ENCODE measurements at regions not wholly inside any gene's neighbourhood (a gene's known extent, or its start where the extent isn't known, plus 50 kb on each side); places are given as distances from the start of the nearest gene placed in this dataset.

- peaks cover 12% of the 10 kb centered on the region for H3K36me3 Mint-ChIP-seq (ENCODE audit: unreplicated experiment)
- H3K27me3 Mint-ChIP-seq (ENCODE audit: unreplicated experiment), result no peaks in the 10 kb centered on the region
- no peak for DNase-seq (ENCODE audit: extremely low spot score, unreplicated experiment)
- peaks cover 34% of the 10 kb centered on the region for H3K9me3 Mint-ChIP-seq (ENCODE audit: unreplicated experiment)
- no peak overlapping the region for H3K27ac Mint-ChIP-seq (ENCODE audit: unreplicated experiment)
- H3K4me3 Mint-ChIP-seq (ENCODE audit: unreplicated experiment), result no peak overlapping the region
- peaks cover 8% of the 10 kb centered on the region for H3K4me1 Mint-ChIP-seq (ENCODE audit: unreplicated experiment)
- TF ChIP-seq CTCF (IDR thresholded peaks at IDR 0.05), result no peak
Observed at GRCh38 chr13:39884166-39884565, 228.7 kb downstream of the COG6 start.

GRCh38 chr13:39886336-39886735, 230.9 kb downstream of the COG6 start:
- no peak for DNase-seq (ENCODE audit: extremely low spot score, unreplicated experiment)
- Mint-ChIP-seq H3K4me1 (ENCODE audit: unreplicated experiment) (peaks cover 12% of the 10 kb centered on the region), H3K9me3 (ENCODE audit: unreplicated experiment) (peaks cover 34% of the 10 kb centered on the region), H3K27me3 (ENCODE audit: unreplicated experiment) (no peaks in the 10 kb centered on the region), H3K36me3 (ENCODE audit: unreplicated experiment) (peaks cover 12% of the 10 kb centered on the region), H3K4me3 (ENCODE audit: unreplicated experiment) (no peak overlapping the region), H3K27ac (ENCODE audit: unreplicated experiment) (no peak overlapping the region)
- no peak for TF ChIP-seq CTCF (IDR thresholded peaks at IDR 0.05)

- no peak overlapping the region for H3K4me3 Mint-ChIP-seq (ENCODE audit: unreplicated experiment)
- no peaks in the 10 kb centered on the region for H3K27me3 Mint-ChIP-seq (ENCODE audit: unreplicated experiment)
- peaks cover 8% of the 10 kb centered on the region for H3K4me1 Mint-ChIP-seq (ENCODE audit: unreplicated experiment)
- peaks cover 12% of the 10 kb centered on the region for H3K36me3 Mint-ChIP-seq (ENCODE audit: unreplicated experiment)
- peaks cover 34% of the 10 kb centered on the region for H3K9me3 Mint-ChIP-seq (ENCODE audit: unreplicated experiment)
- DNase-seq (ENCODE audit: extremely low spot score, unreplicated experiment), result no peak
- TF ChIP-seq CTCF (IDR thresholded peaks at IDR 0.05), result no peak
- no peak overlapping the region for H3K27ac Mint-ChIP-seq (ENCODE audit: unreplicated experiment)
Observed at GRCh38 chr13:39887387-39887786, 231.9 kb downstream of the COG6 start.

- Mint-ChIP-seq H3K36me3 (ENCODE audit: unreplicated experiment) (peaks cover 6% of the 10 kb centered on the region), H3K4me3 (ENCODE audit: unreplicated experiment) (no peak overlapping the region), H3K27ac (ENCODE audit: unreplicated experiment) (no peak overlapping the region), H3K9me3 (ENCODE audit: unreplicated experiment) (peaks cover 19% of the 10 kb centered on the region), H3K4me1 (ENCODE audit: unreplicated experiment) (peaks cover 11% of the 10 kb centered on the region), H3K27me3 (ENCODE audit: unreplicated experiment) (no peaks in the 10 kb centered on the region)
- TF ChIP-seq CTCF (IDR thresholded peaks at IDR 0.05), result no peak
- DNase-seq (ENCODE audit: extremely low spot score, unreplicated experiment), result no peak
Observed at GRCh38 chr13:39888865-39889810, 233.7 kb downstream of the COG6 start.

GRCh38 chr13:39890537-39890936, 235.1 kb downstream of the COG6 start:
- Mint-ChIP-seq H3K27ac (ENCODE audit: unreplicated experiment) (no peak overlapping the region), H3K4me3 (ENCODE audit: unreplicated experiment) (no peak overlapping the region), H3K4me1 (ENCODE audit: unreplicated experiment) (peaks cover 20% of the 10 kb centered on the region), H3K27me3 (ENCODE audit: unreplicated experiment) (no peaks in the 10 kb centered on the region), H3K9me3 (ENCODE audit: unreplicated experiment) (peaks cover 5% of the 10 kb centered on the region), H3K36me3 (ENCODE audit: unreplicated experiment) (peaks cover under 1% of the 10 kb centered on the region)
- DNase-seq (ENCODE audit: extremely low spot score, unreplicated experiment), result no peak
- no peak for TF ChIP-seq CTCF (IDR thresholded peaks at IDR 0.05)
